Stimulated activated CD4-positive, alpha-beta T cell treated with anti-CD3 and anti-CD28 coated beads, Interleukin-2, amount 100 ng/mL, for 4 hours (primary cell): ENCODE measurements at regions not wholly inside any gene's neighbourhood (a gene's known extent, or its start where the extent isn't known, plus 50 kb on each side); places are given as distances from the start of the nearest gene placed in this dataset.

ENCODE experiments used
- DNase-seq: peaks from one replicate; pipeline ENCODE4 v3.0.0-alpha.2; 2020; ENCODE audit warnings: low read depth

DNA sequence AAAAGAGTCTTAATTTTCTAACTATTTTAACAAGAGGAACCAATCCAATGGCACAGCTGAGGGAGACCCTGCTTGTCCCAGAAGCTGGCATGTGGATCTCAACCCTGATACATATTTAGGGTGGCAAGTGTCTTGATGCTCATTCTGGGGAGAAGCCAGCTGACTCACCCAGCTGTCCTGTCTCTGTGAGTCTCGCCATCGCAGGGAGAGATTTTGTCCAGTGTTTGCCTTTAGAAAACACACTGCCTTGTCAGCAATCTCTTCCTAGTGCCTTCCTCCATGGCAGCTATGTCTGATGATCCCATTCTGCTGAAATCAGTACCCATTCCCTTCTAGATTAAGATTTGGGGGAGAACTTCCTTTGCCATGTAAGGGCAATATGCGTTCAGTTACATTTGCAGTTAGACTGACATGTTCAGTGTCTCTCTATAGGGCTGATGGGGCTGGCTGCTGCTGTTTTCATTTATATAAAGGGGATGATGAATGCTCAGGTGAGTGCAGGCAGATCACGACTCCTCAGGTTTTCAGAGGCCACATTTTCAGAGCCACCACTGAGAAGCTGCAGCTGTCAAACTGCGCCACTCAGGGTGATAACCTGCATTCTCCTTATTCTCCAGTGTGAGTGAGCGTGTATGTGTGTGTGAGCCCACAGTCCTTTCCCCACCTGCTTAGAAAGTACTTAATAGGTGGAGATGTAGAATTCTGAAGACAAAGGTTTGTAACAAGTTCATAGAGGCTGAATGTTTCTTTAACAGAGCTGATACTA, 217.0 kb downstream of the GAS1 start:
- DNase-seq, result no peak

DNA sequence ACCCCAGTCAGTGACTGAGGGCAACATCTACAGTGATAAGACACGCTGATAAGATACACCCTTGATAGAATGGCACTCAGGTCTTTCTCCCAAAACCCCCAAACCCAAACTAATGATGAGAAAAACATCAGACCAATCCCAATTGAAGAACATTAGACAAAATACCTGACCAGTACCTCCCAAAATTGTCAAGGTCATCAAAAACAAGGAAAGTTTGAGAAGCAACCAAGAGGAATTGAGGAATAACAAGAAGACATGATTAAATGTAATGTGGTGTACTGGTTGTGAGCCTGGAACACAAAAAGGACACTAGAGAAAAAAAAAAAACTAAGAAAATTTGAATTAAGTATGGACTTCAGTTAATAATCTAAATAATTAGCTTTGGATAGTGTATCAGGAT, 222.8 kb downstream of the GAS1 start:
- no peak for DNase-seq

DNA sequence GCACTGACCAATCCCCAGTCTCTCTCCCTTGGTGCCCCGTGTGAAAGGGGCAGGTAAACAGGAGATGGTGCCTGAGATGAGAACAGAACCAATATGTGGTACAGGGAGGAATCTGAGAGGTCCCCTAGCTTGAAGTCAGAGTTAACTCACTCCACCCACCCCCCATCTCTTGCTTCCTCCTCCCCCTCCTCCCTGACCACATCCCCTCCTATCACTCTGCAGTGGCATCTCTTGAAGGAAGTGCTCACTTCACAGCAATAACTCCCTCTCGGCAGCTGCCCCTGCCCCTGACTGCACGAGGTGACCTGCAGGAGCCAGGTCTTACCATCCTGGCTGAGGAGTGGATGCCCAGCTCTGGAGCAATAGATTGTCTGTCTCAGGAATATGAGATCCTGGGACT, 224.0 kb downstream of the GAS1 start:
- no peak for DNase-seq

DNA sequence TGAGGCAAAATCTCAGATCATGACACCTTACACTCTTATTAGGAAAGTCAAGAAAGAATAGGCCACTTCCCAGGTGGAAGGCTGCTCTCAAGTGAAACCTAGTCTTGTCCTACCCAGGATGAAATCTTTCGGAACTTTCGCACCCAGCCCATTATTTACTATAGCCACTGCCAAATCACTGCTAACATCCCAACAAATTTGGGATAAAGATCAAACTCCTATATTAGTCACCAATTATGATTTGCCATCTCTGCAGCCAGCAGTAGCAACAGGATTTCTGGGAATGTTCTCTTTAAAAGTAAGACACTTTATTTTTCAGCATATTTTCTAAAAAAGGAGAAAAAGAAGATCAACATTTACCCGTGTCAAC, 224.6 kb downstream of the GAS1 start:
- no peak for DNase-seq

DNA sequence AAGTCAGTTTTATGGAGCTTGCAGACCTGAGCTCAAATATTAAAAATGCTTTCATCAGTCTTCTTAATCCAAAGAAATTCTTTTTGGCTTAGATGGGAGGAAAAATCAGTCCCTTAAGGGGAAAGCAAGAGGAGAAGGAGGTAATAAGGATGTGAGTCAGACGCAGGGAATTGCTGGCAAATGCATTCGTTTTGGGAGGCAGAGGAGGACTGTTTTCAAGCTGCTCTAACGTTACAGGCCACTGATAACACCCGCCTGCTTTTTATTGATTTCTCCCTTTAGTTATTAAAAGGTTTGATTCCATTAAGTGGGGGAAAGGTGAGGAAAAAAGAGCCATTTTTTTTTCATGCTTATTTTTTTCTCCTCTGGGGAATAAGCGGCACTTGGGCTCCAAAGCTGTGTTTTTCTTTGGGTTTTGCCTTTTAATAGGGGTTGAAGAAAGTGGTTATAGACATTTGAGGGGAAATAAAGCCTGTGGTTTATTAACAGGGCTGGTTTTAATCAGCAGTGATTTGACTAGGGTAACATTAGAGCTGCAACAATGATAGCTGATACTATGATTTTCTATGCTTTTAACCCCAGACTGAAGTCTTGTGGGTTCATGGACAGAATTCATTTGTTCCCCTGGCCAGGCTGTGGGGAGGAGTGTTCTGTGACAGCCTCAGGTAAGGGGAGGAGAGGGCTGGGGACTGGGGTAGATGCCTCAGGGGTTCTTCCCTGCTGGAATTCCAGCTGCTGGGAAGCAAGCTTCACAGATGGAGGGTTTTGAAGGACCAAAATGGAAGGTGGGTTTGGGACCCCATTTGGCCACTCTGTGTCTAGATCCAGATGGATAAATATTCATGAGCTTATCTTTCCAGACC, 225.2 kb downstream of the GAS1 start:
- no peak for DNase-seq

DNA sequence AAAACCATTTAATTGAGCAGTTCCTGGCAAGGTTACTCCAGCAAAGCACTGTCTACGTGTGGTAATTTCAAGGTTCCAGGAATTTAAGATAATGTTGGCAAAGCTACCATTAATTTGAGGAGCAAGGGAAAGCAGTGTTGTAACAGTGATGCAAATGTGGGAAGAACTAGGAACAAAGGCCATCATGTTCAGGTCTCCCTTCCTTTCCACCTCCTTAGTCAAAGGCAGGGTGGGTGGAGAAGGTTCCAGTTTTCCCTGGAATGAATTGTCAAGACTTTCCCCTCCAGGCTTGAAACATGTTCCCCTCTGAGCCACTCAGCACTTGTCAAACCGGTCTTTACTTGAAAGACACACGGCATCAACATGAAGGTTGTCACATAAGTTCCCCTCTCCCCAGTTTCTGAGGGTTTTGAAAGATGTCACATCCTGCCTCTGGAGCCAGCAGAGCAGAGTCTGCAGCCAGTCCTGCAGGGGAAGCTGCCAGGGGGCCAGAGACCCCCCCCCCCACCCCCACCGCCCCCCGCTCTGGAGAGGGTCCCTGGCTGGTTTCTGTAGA, 226.0 kb downstream of the GAS1 start:
- DNase-seq, result no peak

DNA sequence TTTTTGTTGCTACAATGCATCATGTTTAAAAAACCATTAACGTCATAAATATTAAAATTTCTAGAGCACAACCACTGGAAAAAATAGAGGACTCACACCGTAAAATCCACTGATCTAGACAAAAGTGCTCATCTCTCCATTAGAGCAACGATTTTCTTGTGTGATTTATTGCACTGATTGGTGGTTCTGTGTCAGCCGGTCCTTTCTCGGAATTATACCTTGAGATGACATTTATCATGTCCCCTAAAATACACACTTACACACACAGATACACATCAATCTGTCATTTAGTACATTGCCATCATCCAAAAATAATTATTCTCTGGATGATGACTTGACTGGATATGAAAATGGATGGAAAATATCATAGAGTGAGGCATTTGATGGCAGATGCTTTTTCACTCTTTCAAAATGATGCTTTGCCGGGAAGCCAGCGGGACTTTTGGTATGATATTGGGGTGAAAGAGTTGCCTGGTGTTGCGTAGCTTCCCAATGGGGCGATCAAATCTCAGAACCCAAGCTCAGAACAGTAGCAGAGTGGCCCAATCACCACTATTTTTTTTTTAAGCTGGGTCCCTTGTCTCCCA, 226.6 kb downstream of the GAS1 start:
- DNase-seq, result no peak

DNA sequence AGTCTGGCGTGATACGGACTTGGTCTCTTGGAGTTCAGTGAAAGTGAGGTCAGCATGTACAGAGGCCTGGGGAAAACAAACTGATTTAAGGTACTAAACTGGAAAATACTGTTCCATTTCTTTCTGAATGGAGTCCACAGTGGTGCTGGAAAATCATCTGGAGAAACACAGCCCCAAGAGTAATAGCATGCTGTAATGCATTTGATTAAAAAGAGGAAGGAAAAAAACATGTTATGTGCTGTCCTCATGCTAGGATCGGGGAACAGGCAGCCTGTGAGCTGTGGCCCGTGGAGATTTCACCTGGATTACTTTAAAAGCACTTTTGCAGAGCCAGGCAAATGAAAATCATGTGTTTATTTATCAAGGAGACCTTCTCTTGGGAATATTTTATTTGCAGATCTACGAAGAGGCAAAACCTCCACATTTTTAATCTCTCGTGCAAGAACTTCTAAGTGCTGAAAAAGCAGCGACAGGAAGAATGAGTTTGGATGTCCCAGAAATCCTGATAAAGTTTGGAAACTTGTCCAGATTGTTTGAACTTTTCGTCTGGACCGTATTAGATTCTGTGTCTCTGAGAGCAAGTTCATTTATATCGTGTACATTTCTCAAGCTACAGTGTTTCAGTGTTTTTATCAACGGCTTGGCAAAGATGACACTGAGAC, 228.8 kb downstream of the GAS1 start:
- no peak for DNase-seq

DNA sequence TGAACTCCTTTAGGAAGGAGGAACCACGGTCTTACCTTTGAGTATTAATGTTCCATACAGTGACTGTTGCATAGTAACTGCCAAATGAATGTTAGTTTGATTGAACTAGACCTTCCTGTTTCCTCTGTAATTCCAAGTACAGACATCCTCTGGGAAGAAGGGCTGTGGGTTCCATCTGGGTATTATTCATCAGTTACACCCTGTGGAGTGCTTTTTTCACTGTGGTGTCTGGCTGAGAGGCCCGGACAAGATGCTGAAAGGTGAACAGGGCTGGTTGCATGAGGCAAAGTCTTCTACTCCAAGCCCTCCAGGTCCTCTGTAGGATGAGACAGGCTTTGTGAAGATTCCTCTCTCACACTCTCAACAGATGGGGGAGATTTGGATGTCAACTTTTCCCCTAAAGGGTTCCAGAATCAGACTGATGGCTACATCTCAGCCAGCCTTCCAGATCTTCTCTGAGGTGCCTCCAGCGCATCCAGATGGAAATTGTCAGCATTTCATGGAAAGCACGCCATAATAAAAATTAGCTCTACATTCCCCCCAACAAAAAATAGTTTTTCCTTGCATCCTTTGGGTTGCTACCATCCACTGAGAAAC, 230.9 kb downstream of the GAS1 start:
- DNase-seq, result no peak

DNA sequence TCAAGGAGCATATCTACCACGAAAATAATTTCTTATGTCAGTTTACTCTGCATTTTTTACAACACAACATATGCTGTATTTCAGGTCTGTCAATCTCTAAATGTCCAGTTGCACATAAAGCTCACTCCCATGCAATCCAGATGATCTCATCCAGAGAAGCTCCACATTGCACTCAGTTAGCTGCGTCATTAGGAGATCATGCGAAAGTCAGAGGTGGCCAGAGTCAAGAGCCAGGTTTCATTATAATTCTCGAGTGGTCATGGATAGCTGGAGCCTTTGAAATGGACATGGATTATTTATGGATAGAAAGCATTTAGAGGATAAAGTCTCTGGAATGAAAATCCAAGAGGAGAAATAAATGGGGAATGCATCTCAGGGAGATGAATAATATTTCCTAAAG, 232.3 kb downstream of the GAS1 start:
- no peak for DNase-seq

DNA sequence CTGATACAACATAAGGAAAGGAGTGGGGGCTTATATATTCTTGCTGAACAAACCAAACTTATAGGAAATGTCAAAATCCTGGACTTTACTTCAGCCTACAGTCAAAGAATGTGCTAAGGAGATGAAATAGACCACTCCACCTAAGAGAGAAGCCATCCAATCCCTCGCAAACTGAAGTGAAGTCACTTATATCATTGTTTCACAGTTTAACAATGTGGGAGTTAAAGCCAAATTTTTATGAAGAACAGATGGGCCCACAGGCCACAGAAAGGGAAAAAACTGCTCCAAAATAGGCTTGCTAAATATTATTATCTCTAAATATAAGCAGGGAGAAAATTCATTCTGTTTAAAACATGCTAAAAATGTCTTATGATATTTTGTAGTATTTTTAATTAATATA, 233.3 kb downstream of the GAS1 start:
- no peak for DNase-seq

DNA sequence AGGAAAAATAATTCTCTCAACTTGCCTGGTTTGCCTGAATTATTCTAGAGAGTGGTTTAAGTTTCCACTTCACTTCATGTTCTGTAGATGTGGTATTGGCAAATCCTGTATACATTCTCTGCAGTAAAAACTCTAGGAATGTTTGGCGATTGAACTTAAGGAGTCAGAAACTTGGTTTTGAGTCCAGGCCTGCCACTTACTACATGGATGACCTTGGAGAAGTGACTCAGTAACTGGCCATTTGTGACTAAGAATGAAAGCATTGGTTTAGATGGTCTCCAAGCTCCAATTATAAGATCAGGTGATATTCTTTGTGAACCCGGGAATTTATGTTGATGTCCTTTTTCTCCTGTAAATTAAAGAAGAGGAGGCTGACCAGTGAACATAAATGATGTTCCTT, 233.8 kb downstream of the GAS1 start:
- DNase-seq, result no peak

DNA sequence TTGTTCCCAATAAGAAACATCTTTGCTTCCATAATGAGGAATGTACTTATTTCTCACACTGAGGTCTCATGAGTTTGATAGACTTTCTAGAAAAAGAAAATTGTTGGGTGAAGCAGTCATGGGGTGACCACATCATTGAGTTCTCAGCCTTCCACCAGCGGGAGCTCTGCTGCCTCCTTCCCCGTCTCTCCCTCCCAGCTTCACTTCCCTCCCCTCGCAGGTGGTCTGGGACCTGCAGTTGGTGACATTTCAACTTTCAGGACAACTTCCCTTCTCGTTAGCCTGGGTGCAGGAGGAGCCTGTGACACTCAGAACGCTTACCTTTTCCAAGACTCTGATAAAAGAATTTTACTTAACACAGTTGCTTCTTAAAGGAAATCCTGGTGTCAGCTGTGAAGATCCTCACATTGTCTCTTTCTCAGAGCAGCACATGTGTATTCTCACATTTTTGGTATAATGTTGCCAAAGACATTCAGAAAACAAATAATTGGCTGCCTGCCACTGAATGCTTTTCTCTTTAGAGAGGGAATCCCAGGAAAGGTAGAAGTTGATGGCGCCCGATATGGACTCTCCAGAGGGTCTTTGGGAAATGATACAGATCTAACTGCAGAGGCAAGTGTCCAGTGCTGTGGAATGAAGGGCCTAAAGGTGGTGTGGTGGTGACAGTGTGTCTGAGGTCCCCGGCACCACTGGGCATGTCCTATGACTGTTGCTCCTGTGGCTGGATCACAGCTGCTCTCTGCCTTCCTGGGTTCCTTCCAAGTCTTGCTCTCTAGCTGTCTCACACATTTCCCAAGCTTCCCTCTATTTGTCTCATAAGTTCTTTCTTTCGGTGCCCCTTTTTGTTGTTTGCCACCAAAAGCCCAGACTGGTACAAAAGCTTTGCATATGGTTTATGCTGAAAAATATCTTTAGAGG, 238.1 kb downstream of the GAS1 start:
- DNase-seq, result no peak

DNA sequence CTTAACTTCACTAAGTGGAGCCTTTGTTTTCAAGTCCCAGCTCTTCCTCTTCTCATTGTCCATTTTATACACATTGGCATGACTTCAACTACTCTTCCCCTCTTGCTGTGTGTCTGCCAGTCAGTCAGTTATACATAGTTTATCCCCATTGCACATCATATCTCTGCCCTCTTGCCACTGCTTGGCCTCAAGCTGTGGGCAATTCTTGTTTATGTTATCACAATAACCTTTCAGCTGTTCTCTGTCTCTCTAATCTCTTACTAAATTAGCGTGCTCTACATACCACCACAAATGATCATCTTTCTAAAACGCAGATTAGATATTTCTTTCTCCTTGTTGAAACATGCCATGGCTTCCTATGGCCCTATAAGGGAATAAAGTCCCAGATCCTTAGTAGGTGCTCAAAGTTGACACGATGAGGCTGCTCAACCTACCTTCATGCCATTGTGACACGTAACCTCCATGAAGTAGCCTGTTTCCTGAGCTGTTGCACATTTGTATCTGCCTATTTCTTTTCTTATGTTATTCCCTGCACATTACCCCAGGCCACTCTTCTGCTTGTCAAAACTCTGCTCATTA, 239.3 kb downstream of the GAS1 start:
- no peak for DNase-seq

DNA sequence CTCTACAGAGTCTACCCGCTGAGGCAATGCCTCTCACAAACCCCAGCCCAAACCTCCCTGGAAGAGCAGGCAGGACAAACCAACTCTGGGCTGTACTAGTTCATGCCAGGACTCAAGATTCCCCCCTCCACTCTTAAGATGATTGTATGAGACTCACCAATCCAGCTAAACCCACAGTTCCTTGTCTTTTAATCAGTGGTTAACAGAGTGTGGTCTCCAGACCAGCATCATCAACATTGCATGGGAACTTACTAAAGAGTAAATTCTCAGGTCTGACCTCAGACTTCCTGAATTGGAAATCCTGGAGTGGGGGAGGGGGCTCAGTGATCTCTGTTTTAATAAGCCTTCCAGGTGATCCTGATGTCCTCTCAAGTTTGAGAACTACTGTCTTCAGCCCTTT, 240.9 kb downstream of the GAS1 start:
- no peak for DNase-seq

DNA sequence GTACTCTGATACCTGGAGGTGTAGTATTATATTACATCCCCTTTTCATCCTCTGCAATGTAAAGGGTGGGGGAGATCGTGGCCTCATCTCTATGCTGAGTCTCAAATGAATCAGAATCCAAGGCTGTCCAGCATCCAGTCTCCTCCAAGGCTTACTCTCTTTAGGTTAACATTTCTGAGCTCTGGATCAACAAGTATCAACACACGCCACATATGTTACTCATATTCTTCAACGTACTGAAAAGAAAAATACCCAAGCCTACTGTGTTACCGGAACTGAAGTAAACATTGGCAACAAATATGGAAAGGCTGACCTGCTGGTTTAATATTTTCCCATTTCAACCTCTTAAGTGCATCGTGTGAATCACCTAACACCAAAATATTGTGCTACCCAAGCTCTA, 241.8 kb downstream of the GAS1 start:
- DNase-seq, result no peak

DNA sequence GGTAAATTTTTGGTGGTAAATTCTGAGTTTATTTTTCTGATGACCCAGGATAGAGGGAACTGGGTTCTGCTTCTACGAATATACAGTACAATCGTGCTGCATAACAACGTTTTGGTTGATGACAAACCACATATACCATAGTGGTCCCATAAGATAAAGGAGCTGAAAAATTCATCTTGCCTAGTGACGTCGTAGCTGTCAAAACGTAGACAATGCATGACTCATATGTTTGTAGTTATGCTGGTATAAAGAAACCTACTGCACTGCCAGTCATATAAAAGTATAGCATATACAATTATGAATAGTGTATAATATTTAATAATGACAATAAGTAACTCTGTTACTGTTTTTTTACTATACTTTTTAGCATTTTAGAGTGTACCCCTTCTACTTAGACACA, 244.0 kb downstream of the GAS1 start:
- DNase-seq, result no peak

DNA sequence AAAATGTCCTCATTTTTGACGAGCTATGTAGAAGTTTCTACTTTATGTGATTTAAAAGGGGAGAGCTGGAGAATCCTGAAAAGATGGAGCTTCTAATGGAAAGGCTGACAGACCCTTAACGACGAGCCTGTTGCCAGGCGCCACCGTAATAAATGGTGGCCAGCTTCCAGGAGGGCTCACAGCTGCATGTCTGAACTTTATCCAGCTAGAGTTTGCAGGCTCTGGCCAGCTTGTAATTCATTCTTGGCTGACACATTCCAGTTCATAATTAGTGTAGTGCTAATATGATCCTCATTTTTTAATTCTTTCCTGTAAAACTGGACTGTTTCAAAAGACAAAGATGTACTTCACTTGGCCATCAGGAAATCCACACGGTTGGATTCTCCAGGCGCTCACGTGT, 246.7 kb downstream of the GAS1 start:
- DNase-seq, result no peak

DNA sequence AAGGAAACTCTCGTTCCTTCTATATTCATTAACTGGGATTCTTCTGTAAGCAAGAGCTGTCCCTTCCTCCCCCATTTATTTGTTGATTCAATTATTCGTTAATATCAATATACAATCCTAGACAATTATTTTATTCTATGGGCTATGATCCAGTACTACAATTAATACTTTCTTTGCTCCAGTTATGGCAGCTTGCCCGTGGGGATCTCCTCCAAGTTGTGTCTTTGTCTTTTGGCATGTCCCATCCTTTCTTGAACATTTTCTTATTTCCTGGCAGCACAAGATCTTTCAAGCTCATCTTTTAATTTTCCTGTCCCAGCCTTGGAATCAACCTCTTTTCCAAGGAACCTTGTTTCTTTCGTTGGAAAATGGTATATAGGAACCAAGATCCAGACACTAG, 249.3 kb downstream of the GAS1 start:
- DNase-seq, result no peak

DNA sequence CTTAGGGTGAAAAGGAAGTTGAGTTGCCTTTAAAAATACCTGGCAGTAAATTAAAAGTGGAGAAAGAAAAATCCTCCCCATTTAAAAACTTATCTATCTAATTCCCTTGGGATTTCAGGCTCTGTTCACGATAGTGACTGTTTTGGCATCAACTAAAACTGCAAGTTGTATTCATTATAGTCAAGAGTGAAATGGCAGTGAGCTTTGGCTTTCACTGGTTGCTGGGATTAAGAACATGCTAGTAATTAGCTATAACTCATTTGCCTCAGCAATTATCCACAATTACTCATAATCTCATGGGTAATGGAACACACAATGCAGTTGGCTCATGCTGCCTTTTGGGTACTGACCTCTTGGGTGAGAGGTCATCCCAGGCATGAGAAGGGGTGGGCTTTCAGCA, 250.1 kb downstream of the GAS1 start:
- no peak for DNase-seq
